NCI-H345 treated with DMSO at 0.1 percent for 48 hours (cell line): ENCODE measurements at regions not wholly inside any gene's neighbourhood (a gene's known extent, or its start where the extent isn't known, plus 50 kb on each side); places are given as distances from the start of the nearest gene placed in this dataset.
"Not testable (repeated sequence)": the region's sequence is repeated elsewhere in the genome, so short reads cannot be mapped to it uniquely, and the experiment has no call there.

Experiments used
- DNase-seq: peaks from one replicate; lab custom pipeline; 2025; ENCODE audit not compliant: unreplicated experiment; lab: John Stamatoyannopoulos, UW

GRCh38 chr2:49861821-49862220, 707.5 kb upstream of the FSHR start:
- DNase-seq = no peak

GRCh38 chr2:49860834-49861233, 706.5 kb upstream of the FSHR start:
- no peak for DNase-seq

- no peak for DNase-seq
Measured at GRCh38 chr2:49860170-49860569, 705.9 kb upstream of the FSHR start.

DNA sequence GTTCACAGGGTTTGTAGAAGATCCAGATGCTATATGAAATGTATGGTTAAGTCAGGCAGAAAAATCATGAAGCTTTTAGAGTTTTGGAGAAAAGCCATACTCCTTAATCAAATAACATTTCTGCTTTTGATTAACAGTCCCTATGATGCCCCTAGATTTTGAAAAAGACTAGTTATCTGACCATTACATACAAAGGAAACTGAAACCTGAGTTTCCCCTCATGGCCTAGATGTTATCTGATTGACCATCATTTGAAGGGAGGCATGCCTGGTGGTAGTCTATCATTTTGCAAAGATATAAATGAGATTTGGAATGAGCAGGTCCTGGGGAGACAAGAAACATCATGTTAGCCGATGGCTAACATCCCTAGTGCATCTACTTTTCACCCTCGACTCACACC, 704.3 kb upstream of the FSHR start:
- DNase-seq = no peak

GRCh38 chr2:49858113-49858490, 703.8 kb upstream of the FSHR start:
- DNase-seq = no peak

GRCh38 chr2:49857371-49858112, 703.2 kb upstream of the FSHR start:
- DNase-seq = no peak

GRCh38 chr2:49845671-49846070, 691.4 kb upstream of the FSHR start:
- DNase-seq = no peak

- no peak for DNase-seq
Measured at GRCh38 chr2:49845021-49845420, 690.7 kb upstream of the FSHR start.

GRCh38 chr2:49844113-49844512, 689.8 kb upstream of the FSHR start:
- not testable (repeated sequence) for DNase-seq

DNA sequence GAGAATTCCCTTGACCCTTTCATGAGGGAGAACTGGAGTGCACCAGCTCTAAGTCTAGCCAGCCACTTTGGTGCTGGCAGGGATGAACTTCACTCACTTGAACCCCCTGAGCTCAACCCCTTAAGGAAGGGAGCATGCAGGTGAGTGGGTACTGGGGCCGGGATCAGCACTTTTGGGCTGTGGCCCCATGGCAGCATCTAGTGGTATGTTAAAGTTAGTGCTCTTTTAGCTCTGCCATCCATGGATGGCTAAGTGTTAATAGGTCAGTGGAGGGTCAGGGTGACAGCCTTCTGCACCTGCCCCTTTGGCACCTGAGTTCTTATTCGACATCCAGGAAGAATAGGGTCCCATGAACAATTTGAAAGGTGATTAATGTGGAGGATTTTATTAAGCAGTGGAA, 689.0 kb upstream of the FSHR start:
- DNase-seq = no peak

GRCh38 chr2:49840428-49840975, 686.2 kb upstream of the FSHR start:
- no peak for DNase-seq

DNA sequence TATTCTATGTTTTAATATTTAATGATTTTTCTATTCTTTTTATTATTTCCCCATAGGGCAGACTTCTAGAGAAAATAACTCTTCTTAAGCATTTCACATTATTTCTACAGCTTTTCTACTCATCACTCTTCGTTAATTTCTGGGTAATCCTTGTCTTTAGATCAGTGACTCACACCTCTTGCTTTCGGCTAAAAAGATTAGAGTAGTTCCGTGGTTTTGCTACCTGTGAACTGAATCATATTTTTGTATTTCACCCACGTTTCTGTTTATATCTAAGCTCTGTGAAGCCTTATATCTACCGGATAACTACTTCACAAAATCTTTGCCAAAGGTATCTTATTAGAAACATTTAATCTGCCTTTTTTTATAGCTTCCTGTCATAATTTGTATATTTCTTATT, 685.5 kb upstream of the FSHR start:
- no peak for DNase-seq

DNA sequence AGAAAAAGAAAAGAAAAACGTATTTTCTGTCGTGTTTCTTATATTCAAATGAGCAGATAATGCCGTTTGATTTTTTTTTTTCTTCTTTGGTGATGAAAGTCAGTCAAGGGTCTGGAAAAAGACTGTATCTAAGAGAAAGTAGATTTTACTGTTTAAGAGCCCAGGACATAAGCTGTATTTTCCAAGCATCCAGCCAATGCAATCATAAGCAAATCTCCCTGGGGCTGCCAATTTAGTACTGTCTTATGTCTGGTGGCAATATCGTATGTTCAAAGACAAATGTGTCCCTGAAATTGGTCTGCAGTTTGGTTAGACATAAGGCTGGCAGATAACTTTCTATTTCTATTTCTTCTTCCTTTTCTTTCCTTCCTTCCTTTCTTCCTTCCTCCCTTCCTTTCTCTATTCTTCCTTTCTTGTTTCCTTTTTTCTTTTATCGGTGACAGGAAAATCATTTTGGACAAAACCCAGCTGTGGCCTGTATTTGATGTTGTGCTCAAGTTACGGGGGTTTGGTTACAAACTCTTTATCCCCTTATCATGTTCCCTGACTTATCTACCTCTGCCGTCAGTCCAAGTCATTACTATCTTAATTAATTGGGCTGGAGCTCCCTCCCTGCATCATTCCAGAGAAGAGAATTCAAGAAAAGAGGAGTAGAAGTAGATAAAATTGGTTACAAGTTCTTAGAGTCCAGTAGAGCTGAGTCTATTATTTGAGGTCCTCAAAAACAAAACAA, 683.4 kb upstream of the FSHR start:
- DNase-seq = no peak

DNA sequence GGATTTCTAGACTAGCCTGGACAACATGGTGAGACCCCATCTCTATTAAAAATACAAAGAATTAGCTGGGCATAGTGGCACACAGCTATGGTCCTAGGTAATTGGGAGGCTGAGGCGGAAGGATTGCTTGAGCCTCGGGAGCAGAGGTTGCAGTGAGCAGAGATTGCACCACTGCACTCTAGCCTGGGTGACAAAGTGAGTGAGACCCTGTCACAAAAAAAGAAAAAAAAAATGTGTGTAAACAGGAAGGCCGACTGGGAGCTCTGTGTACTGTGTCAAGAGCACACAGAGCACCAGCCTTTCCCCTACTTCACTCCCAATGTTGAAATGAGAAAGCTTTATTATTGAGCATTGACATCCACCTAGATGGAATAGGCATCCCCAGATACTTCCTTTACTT, 681.7 kb upstream of the FSHR start:
- no peak for DNase-seq

GRCh38 chr2:49834433-49834832, 680.1 kb upstream of the FSHR start:
- DNase-seq = no peak

DNA sequence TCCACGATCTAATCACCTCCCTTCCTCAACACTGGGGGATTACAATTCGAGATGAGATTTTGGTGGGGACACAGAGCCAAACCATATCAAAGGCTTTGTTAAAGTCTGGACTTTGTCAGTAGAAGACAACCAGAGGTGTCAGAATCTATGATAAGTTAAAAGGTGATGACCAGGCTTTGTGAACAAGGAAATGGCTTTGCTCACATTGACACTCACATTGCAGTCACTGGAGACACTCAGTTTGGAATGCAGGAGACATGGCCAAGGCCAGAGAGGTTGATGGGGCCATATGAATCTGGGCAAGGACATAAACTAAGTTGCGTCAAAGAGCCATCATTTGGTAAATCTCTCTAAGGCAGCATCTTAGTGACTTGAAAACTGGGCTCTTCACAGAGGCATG, 678.2 kb upstream of the FSHR start:
- no peak for DNase-seq

DNA sequence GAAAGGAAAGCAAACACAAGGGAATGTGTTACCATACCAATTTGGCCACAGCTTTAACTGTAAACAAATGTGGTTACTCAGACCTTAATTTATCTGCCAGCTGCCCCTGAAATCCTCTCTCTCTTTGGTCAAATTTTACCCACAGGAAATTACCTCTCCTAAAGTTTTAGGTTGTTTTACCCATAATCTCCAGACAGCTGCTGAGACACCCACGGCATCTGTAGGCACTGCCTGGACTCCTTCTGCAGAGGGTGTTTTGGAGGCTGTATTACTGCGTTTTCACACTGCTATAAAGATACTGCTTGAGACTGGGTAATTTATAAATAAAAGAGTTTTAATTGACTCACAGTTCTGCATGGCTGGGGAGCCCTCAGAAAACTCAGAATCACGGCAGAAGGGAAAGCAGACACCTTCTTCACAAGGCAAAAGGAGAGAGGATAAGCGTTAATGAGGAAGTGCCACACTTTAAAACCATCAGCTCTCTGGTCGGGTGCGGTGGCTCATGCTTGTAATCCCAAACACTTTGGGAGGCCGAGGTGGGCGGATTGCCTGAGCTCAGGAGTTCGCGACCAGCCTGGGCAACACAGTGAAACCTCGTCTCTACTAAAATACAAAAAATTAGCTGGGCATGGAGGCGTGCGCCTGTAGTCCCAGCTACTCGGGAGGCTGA, 677.5 kb upstream of the FSHR start:
- no peak for DNase-seq

GRCh38 chr2:49830846-49831245, 676.5 kb upstream of the FSHR start:
- no peak for DNase-seq

GRCh38 chr2:49827366-49827765, 673.1 kb upstream of the FSHR start:
- no peak for DNase-seq

DNA sequence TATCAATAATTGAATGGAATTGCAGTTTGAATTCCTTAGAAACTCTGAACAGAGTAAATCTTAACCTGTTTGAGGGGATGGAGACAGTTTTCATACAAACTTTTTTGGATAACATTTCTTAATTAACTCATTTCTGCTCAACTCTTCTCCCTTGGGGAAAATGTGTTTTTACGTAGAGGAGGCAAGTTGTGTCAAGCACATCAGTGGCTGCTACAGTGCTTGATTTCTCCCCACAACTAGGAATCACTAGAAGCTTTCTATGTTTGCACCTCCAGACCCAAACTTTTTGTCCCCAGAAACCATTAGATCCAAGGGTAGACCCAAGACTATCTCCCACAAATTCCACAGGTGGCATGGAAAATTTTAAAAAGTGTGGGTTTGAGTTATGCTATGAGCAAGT, 658.9 kb upstream of the FSHR start:
- DNase-seq = no peak

DNA sequence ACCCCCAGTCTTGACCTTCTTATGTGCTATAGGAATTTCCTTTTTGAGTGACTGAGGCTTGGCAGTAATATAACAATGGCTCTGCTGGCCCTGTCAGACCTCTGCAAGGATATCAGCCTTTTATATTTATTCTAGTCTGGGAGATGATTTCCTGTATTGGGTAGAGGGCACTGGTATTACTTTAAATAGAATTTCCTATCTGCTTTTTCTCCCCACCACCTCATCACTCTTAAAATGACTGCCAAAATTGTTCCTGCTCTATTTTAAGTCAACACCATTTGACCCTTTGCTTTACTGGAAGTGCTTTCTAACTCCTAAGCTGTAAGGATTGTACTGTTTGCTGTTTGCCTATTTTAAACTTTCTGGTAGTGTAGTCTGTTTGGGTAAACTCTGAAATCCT, 658.4 kb upstream of the FSHR start:
- DNase-seq = no peak

DNA sequence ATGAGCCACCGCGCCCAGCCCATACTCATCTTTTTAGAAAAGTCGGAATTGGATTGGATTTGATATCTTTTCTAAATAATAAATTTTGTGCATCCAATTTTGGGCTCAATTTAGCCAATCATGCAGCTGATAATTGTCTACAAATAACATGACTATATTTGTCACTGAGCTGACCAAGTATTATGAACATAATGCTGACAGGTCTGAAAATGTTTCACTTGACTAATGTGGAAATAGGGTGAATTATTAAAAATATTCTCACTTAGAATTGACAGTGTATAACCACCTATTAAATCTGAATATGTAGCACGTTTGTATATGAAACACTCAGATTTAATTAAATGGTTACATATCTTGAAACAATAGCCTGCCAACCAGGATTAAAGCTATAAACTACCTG, 657.2 kb upstream of the FSHR start:
- DNase-seq = no peak
